GM06990 (cell line): ENCODE measurements at regions not wholly inside any gene's neighbourhood (a gene's known extent, or its start where the extent isn't known, plus 50 kb on each side); places are given as distances from the start of the nearest gene placed in this dataset.

Experiments used
- DNase-seq: peaks from one replicate; pipeline ENCODE4 v3.0.0-alpha.2; 2011; ENCODE audit not compliant: insufficient read length; ENCODE audit errors: extremely low read depth
- H3K27me3 ChIP-seq: replicated peaks from 2 replicates; pipeline ENCODE4 v1.6.0; 2011; ENCODE audit warnings: low read length; ENCODE audit not compliant: control insufficient read depth, insufficient read depth
- H3K36me3 ChIP-seq: 2 replicates; pipeline ENCODE4 v1.5.1; 2011; ENCODE audit warnings: low read length; ENCODE audit not compliant: control insufficient read depth, insufficient read depth
- H3K4me3 ChIP-seq: replicated peaks from 2 replicates; pipeline ENCODE4 v1.5.1; 2011; ENCODE audit warnings: low read depth, mild to moderate bottlenecking, control low read depth, low read length
- CTCF ChIP-seq: IDR thresholded peaks from 2 replicates; pipeline ENCODE4 v1.5.1; 2011; ENCODE audit warnings: low read length, control low read depth, mild to moderate bottlenecking, inconsistent platforms; ENCODE audit not compliant: insufficient read depth, poor library complexity, severe bottlenecking

- Histone ChIP-seq H3K27me3 (no peaks in the 10 kb centered on the region), H3K4me3 (no peak overlapping the region), H3K36me3 (no peaks in the 10 kb centered on the region)
- no peak for TF ChIP-seq CTCF
- DNase-seq, result no peak
Measured at GRCh38 chrX:39631276-39632229, 466.2 kb downstream of the BCOR start.

DNA sequence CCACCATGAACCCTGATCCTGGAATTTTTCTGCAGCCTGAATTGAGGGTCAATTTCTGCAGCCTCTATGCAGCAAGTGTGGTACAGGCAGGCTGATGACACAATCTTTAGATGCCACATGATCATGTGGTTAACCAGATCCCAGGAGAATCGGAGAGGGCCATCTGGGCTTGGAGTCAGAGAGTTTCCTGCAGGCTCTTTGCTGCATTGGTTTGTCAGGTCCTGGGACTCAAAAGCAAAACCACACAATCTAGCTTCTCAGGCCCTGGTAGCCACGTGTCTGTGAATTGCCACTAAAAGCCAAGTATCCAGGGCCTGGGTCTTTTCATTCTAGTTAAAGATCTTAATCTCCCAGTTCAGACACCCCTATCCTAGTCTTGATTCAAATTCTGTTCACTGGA, 464.5 kb downstream of the BCOR start:
- no peak for DNase-seq
- Histone ChIP-seq H3K4me3 (no peak overlapping the region), H3K27me3 (no peaks in the 10 kb centered on the region), H3K36me3 (no peaks in the 10 kb centered on the region)
- no peak for TF ChIP-seq CTCF

- H3K4me3 ChIP-seq, result no peak overlapping the region
- H3K36me3 ChIP-seq, result no peaks in the 10 kb centered on the region
- H3K27me3 ChIP-seq, result no peaks in the 10 kb centered on the region
- no peak for TF ChIP-seq CTCF
- DNase-seq, result no peak
Measured at GRCh38 chrX:39636481-39636880, 461.3 kb downstream of the BCOR start.

- H3K36me3 ChIP-seq, result no peaks in the 10 kb centered on the region
- TF ChIP-seq CTCF, result no peak
- no peak for DNase-seq
- H3K4me3 ChIP-seq, result no peak overlapping the region
- no peaks in the 10 kb centered on the region for H3K27me3 ChIP-seq
Measured at GRCh38 chrX:39638526-39638925, 459.2 kb downstream of the BCOR start.

DNA sequence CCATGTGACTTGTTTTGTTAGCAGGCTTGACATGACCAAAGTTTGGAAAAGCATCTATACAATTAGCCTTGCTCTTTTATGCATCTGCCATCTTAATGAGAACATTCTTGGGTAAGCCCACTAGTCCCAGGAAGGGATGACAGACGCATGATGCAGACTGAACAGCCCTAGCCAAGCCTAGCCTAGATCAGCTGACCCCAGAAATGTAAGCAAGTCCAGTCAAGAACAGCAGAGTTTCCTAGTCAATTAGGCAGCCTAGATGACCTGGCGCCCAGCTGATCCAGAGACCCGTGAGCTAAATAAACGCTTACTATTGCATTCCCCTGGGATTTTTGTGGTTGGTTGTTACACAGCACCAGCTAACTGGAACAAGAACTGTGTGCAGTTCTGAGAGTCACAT, 457.9 kb downstream of the BCOR start:
- no peak for TF ChIP-seq CTCF
- Histone ChIP-seq H3K4me3 (no peak overlapping the region), H3K27me3 (no peaks in the 10 kb centered on the region), H3K36me3 (no peaks in the 10 kb centered on the region)
- no peak for DNase-seq
